ENCODE measurements at regions not wholly inside any gene's neighbourhood (a gene's known extent, or its start where the extent isn't known, plus 50 kb on each side); places are given as distances from the start of the nearest gene placed in this dataset.

DNA sequence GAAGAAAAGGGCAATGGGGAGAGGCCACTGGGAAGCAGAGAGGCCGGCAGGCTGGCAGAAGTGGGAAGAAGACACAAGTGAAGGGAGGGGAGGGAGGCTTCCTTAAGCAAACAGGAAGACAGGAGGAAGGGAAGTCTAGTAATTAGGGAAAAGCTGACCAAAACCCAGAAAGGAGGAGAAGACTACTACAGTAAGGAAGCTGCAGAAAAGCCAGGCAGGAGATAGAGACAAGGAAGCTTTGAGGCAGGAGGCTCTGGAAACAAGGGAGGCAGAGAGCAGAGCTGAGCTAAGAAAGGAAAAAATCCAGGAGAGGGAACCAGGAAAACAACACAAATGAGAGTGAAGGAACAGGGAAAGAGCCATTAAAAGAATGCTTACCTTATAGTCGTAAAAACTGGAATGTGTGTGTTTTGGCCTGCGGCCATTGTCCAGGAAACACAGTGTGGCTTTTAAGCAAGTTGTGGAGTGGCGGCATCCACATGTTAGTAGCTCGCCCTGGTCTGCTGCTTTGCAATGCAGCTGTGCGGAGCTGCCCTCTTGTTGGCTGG, 317.1 kb upstream of the CLINT1 start:
- H3K36me3 ChIP-seq, result no peaks in the 10 kb centered on the region
- no peak for DNase-seq
- intact Hi-C loops (cut with micrococcal nuclease), result loop anchor here (5.0 kb wide), 1 partner anchor 516 kb away; no protein-coding TSS in a partner anchor
- H3K4me3 ChIP-seq, result no peak overlapping the region
- H3K27me3 ChIP-seq (ENCODE audit: low read depth), result peaks cover 12% of the 10 kb centered on the region
- TF ChIP-seq, protein P1, sequence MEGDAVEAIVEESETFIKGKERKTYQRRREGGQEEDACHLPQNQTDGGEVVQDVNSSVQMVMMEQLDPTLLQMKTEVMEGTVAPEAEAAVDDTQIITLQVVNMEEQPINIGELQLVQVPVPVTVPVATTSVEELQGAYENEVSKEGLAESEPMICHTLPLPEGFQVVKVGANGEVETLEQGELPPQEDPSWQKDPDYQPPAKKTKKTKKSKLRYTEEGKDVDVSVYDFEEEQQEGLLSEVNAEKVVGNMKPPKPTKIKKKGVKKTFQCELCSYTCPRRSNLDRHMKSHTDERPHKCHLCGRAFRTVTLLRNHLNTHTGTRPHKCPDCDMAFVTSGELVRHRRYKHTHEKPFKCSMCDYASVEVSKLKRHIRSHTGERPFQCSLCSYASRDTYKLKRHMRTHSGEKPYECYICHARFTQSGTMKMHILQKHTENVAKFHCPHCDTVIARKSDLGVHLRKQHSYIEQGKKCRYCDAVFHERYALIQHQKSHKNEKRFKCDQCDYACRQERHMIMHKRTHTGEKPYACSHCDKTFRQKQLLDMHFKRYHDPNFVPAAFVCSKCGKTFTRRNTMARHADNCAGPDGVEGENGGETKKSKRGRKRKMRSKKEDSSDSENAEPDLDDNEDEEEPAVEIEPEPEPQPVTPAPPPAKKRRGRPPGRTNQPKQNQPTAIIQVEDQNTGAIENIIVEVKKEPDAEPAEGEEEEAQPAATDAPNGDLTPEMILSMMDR (IDR thresholded peaks at IDR 0.05; ENCODE audit: borderline replicate concordance), result no peak
- peak overlapping the region; percentile 74 for H3K27ac ChIP-seq (replicated peaks)
- H3K4me1 ChIP-seq, result peaks cover 24% of the 10 kb centered on the region
- H3K9me3 ChIP-seq (replicated peaks), result no peaks in the 10 kb centered on the region

DNA sequence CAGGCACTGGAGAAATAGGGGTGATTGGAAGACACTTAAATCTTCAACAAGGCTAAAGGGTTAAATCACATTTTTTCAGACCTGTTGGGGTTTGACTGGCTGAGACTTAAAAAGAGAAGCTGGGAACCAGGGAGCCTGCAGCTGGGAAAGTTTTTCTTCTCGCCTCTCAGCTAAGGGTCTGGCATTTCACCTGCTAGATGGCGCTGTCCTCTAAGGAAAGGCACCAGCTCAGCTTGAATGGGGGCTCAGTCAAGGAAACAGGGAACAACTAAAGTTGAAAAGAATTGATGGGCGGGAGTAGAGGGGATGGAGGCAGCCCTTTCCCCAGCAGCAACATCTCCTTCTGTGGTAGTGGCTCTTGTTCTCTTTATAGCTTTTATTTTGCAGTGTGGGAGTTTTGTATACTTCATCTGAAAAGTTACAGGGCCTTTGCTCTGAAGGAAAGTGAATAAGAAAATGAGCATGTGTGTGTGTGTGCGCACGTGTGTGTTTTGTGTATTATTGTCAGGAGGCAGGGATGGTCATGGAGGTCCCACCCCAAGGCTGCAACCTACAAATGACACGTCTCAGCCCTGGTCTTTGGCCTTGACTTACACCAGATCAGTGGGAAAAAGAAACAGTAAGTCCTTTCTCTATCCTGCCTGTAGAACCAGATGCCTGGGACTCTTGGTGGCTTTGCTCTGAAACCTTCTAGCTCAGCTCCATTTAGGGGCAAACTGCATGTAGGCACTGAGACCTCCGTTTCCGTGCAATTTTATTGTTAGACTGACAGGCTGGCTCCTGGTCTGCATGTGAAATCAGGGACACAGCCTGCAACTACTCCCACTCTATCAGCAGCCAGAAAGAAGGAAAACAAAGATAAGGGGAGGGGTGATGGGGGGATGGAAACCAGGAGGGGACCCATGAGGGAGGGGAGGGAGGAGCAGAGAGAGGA, 316.2 kb upstream of the CLINT1 start:
- Histone ChIP-seq H3K4me1 (peaks cover 24% of the 10 kb centered on the region), H3K27me3 (ENCODE audit: low read depth) (peaks cover 14% of the 10 kb centered on the region), H3K36me3 (no peaks in the 10 kb centered on the region), H3K27ac (replicated peaks) (peak overlapping the region; percentile 74), H3K9me3 (replicated peaks) (no peaks in the 10 kb centered on the region), H3K4me3 (no peak overlapping the region)
- intact Hi-C loops (cut with micrococcal nuclease), result loop anchor here (5.0 kb wide), 2 partner anchors 517 to 932 kb away; no protein-coding TSS in a partner anchor
- DNase-seq, result peak; percentile 67
- TF ChIP-seq, protein P1 (IDR thresholded peaks at IDR 0.05; ENCODE audit: borderline replicate concordance), result peak; percentile 85

DNA sequence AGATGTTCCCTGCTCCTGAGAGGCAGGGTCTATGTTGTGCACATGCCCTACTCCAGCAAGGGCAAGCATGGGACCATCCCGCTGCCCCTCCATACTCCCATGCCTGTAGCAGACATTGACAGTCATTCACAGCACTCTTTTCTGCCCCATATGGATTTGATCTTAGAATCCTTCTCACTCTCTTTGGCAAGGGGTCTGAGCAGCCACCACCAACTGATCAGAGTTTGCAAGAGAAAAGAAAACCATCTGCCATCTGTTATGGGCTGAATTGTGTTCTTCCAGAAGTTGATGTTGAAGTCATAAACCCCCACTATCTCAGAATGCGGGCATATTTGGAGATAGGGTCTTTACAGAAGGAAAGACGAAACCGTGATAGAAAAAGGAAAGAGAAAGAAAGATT, 315.1 kb upstream of the CLINT1 start:
- intact Hi-C loops (cut with micrococcal nuclease), result loop anchor here (5.0 kb wide), 1 partner anchor 933 kb away; no protein-coding TSS in a partner anchor
- H3K4me3 ChIP-seq, result no peak overlapping the region
- H3K27ac ChIP-seq (replicated peaks), result no peak overlapping the region
- TF ChIP-seq, protein P1 (IDR thresholded peaks at IDR 0.05; ENCODE audit: borderline replicate concordance), result no peak
- DNase-seq, result no peak
- H3K4me1 ChIP-seq, result peaks cover 24% of the 10 kb centered on the region
- H3K36me3 ChIP-seq, result no peaks in the 10 kb centered on the region
- no peaks in the 10 kb centered on the region for H3K9me3 ChIP-seq (replicated peaks)
- peaks cover 14% of the 10 kb centered on the region for H3K27me3 ChIP-seq (ENCODE audit: low read depth)

DNA sequence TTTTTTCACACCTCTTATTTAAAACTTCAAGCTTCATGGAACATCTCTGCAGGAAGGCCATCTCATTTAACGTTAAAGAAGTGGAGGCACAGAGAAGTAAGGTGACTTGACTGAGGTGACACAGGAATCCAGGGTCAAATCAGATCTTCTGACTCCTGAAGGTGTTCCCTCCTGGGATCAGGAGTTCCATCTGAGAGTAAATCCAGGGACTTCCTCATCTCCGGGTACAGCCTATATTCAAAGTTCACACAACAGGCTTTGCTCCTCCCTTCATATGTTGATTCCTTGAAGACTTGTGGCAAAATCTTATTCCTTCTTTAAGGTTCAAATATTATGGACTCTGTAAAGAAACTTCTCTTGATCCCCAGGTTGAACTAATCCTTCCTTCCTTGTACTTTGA, 313.1 kb upstream of the CLINT1 start:
- H3K4me3 ChIP-seq, result no peak overlapping the region
- H3K9me3 ChIP-seq (replicated peaks), result no peaks in the 10 kb centered on the region
- peaks cover 14% of the 10 kb centered on the region for H3K27me3 ChIP-seq (ENCODE audit: low read depth)
- DNase-seq, result no peak
- TF ChIP-seq, protein P1 (IDR thresholded peaks at IDR 0.05; ENCODE audit: borderline replicate concordance), result no peak
- no peaks in the 10 kb centered on the region for H3K36me3 ChIP-seq
- H3K4me1 ChIP-seq, result peaks cover 24% of the 10 kb centered on the region
- no peak overlapping the region for H3K27ac ChIP-seq (replicated peaks)
- intact Hi-C loops (cut with micrococcal nuclease), result loop anchor here (5.0 kb wide), 1 partner anchor 935 kb away; no protein-coding TSS in a partner anchor

DNA sequence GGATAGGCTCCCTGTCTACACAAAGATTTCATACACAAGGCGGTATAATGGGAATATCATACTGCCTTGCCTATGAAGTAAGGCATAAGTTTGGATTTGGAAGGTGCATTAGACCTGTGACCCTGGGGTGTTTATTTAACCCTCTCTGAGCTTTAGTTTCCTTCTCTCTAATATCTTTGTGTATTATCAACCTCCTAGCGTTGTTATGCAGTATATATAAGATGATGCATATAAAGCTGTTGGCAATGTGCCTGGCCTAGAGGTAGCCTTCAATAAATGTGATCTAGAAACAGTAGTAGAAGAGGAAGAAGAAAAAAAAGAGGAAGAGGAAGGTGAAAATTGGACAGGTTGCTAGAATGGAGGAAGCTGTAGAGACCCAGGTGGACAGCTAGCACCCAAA, 311.6 kb upstream of the CLINT1 start:
- Histone ChIP-seq H3K4me3 (no peak overlapping the region), H3K4me1 (peaks cover 9% of the 10 kb centered on the region), H3K27ac (replicated peaks) (no peak overlapping the region), H3K9me3 (replicated peaks) (no peaks in the 10 kb centered on the region), H3K27me3 (ENCODE audit: low read depth) (peaks cover 20% of the 10 kb centered on the region), H3K36me3 (no peaks in the 10 kb centered on the region)
- intact Hi-C loops (cut with micrococcal nuclease), result loop anchor here (5.0 kb wide), 1 partner anchor 937 kb away; no protein-coding TSS in a partner anchor
- DNase-seq, result no peak
- TF ChIP-seq, protein P1 (IDR thresholded peaks at IDR 0.05; ENCODE audit: borderline replicate concordance), result no peak

All from left ventricle myocardium inferior (tissue), 1 donor.